HL-60 (cell line): ENCODE measurements at regions not wholly inside any gene's neighbourhood (a gene's known extent, or its start where the extent isn't known, plus 50 kb on each side); places are given as distances from the start of the nearest gene placed in this dataset.

Experiments used
- DNase-seq, 2 experiments: peaks; one replicate each; pipeline ENCODE4 v3.0.0-alpha.2; 2010 to 2020; ENCODE audit warnings: low read depth in 1 of 2, low spot score in 1 of 2
- H3K27ac ChIP-seq: fragments of 250-450 bp; sonication (Bioruptor Pico); replicated peaks from 2 replicates; pipeline ENCODE4 v1.5.1; 2020; ENCODE audit warnings: mild to moderate bottlenecking, moderate library complexity
- H3K27me3 ChIP-seq: fragments of 250-450 bp; sonication (Bioruptor Pico); 2 replicates; pipeline ENCODE4 v1.5.1; 2021; ENCODE audit warnings: mild to moderate bottlenecking, moderate library complexity; ENCODE audit not compliant: insufficient read depth, poor library complexity, severe bottlenecking
- H3K4me3 ChIP-seq: replicated peaks from 2 replicates; pipeline ENCODE4 v1.5.1; 2011; ENCODE audit warnings: mild to moderate bottlenecking, control low read depth, low read length; ENCODE audit not compliant: insufficient read depth
- CTCF ChIP-seq: IDR thresholded peaks from one replicate; pipeline ENCODE4 v1.5.1; 2011; ENCODE audit warnings: low read length, control low read depth, inconsistent platforms; ENCODE audit not compliant: insufficient read depth
- GABPA ChIP-seq: IDR thresholded peaks from 2 replicates; pipeline ENCODE4 v1.6.1; 2012; ENCODE audit warnings: low read depth
- POLR2AphosphoS5 ChIP-seq: IDR thresholded peaks from 2 replicates; pipeline ENCODE4 v1.6.1; 2012; ENCODE audit warnings: low read depth
- REST ChIP-seq: IDR thresholded peaks from 2 replicates; pipeline ENCODE4 v1.6.1; 2012; ENCODE audit warnings: low read depth; ENCODE audit not compliant: insufficient replicate concordance
- SPI1 ChIP-seq: IDR thresholded peaks from 2 replicates; pipeline ENCODE4 v1.6.1; 2012; ENCODE audit warnings: low read depth, mild to moderate bottlenecking, borderline replicate concordance

- no peak for TF ChIP-seq CTCF
- TF ChIP-seq GABPA: no peak
- no peak for TF ChIP-seq REST
- no peak for TF ChIP-seq POLR2AphosphoS5
- no peak for TF ChIP-seq SPI1
- H3K27ac ChIP-seq: no peak overlapping the region
These were observed 375.0 kb upstream of the EEF2KMT start for GRCh38 chr16:5472552-5472951.

GRCh38 chr16:5468488-5468887, 370.9 kb upstream of the EEF2KMT start:
- H3K27me3 ChIP-seq: no peaks in the 10 kb centered on the region
- no peak for TF ChIP-seq CTCF
- TF ChIP-seq POLR2AphosphoS5: no peak
- no peak for TF ChIP-seq SPI1
- TF ChIP-seq REST: no peak
- TF ChIP-seq GABPA: no peak
- H3K4me3 ChIP-seq: no peak overlapping the region
- no peak for DNase-seq
- H3K27ac ChIP-seq: no peak overlapping the region

More at GRCh38 chr16:5472552-5472951, 375.0 kb upstream of the EEF2KMT start:
- no peak for DNase-seq
- no peaks in the 10 kb centered on the region for H3K27me3 ChIP-seq
- H3K4me3 ChIP-seq: no peak overlapping the region

- no peaks in the 10 kb centered on the region for H3K27me3 ChIP-seq
- H3K4me3 ChIP-seq: no peak overlapping the region
- no peak for DNase-seq
- no peak overlapping the region for H3K27ac ChIP-seq
- TF ChIP-seq SPI1: no peak
- no peak for TF ChIP-seq REST
- TF ChIP-seq POLR2AphosphoS5: no peak
- TF ChIP-seq GABPA: no peak
- no peak for TF ChIP-seq CTCF
These were observed 370.0 kb upstream of the EEF2KMT start for GRCh38 chr16:5467552-5467951.
